ENCODE measurements at regions not wholly inside any gene's neighbourhood (a gene's known extent, or its start where the extent isn't known, plus 50 kb on each side); places are given as distances from the start of the nearest gene placed in this dataset.
A peak's percentile ranks its signal among the peaks of the same experiment; 100 is the strongest.

DNA sequence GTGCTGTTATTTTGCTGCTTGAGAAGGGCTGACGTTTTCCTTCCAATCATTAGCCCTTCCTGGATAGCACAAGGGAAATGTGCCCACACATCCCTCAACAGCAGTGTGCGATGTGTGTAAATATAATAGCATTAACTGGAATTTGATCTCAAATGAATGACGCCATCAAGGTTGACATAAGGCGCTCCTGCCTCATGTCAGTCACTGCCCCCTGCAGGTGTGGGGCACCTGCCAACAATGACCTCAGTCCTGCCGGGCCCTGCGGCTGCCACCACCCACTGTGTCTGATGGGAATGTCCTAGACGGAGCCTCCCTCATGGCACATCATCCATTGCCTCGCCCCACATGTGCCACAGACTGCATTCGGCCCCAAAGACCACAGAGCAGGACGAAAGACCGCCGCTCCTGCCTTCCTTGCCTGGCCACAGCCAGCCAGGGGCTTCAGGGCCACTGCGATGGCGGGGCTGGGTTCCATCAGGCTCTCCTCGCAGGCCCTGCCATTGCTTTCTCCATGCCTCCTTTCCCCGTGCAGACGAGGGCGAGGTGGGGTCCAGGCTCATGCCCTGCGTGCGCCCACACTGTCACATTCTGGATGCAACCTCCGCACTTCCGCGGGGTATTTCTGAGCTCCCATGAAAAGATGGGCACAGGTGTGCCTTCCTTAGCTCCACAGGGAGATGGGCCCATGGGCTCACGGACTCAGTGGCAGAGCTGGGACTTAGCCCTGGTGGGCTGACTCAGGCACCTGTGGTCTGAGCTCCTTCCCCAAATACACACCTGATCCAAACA, 146.7 kb downstream of the SOX1 start:
- no peaks in the 10 kb centered on the region for H3K9me3 ChIP-seq
- H3K4me3 ChIP-seq (ENCODE audit: low read depth, low read length): no peak overlapping the region
- no peaks in the 10 kb centered on the region; the same call in none of the 2 replicates for H3K27me3 ChIP-seq (replicated peaks; ENCODE audit: control insufficient read depth, insufficient read depth, low read length)
- TF ChIP-seq, protein P1, sequence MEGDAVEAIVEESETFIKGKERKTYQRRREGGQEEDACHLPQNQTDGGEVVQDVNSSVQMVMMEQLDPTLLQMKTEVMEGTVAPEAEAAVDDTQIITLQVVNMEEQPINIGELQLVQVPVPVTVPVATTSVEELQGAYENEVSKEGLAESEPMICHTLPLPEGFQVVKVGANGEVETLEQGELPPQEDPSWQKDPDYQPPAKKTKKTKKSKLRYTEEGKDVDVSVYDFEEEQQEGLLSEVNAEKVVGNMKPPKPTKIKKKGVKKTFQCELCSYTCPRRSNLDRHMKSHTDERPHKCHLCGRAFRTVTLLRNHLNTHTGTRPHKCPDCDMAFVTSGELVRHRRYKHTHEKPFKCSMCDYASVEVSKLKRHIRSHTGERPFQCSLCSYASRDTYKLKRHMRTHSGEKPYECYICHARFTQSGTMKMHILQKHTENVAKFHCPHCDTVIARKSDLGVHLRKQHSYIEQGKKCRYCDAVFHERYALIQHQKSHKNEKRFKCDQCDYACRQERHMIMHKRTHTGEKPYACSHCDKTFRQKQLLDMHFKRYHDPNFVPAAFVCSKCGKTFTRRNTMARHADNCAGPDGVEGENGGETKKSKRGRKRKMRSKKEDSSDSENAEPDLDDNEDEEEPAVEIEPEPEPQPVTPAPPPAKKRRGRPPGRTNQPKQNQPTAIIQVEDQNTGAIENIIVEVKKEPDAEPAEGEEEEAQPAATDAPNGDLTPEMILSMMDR (IDR thresholded peaks at IDR 0.05; ENCODE audit: insufficient read depth in 1 of 2, low read depth in 1 of 2, low read length in 1 of 2, severe bottlenecking in 1 of 2, unreplicated experiment in 1 of 2): peak in 1 of 2 experiments; percentile 16
- Mint-ChIP-seq H3K27ac (ENCODE audit: unreplicated experiment) (no peak overlapping the region), H3K27me3 (ENCODE audit: insufficient read depth, unreplicated experiment) (peaks cover 17% of the 10 kb centered on the region), H3K36me3 (ENCODE audit: insufficient read depth, unreplicated experiment) (no peaks in the 10 kb centered on the region), H3K4me1 (ENCODE audit: low read depth, unreplicated experiment) (no peaks in the 10 kb centered on the region), H3K4me3 (ENCODE audit: unreplicated experiment) (no peak overlapping the region), H3K9me3 (ENCODE audit: unreplicated experiment) (no peaks in the 10 kb centered on the region)
- no TSS peak for BruUV-seq (replicated peaks)
- H3K4me1 ChIP-seq: no peaks in the 10 kb centered on the region
- ChIA-PET POLR2A (no interaction called here), CTCF (no interaction called here)
- H3K36me3 ChIP-seq (ENCODE audit: control insufficient read depth, insufficient read depth, low read length): no peaks in the 10 kb centered on the region
- DNase-seq: no peak
- intact Hi-C loops (cut with micrococcal nuclease; ENCODE audit: unreplicated experiment): no loop called here

DNA sequence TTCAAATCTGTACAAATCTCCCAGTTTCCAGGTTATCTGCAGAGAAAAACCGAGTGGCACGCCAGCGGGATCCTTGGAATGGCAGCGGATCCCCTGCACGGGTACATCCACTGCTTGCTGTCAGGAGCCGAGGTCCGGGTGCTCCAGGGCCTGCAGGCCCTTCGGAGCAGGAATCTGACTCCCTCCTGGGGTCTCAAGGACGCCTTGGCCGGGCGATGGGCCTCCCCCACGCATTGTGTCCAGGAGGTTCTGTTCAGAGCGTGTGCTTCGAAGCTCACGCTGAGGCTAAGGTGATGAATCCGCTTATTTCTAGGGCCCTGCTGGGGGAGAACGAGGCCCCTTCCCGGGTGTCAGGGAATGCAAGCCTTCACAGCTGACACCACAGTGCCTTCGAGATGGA, 148.9 kb downstream of the SOX1 start:
- TF ChIP-seq, protein P1 (IDR thresholded peaks at IDR 0.05; ENCODE audit: insufficient read depth in 1 of 2, low read depth in 1 of 2, low read length in 1 of 2, severe bottlenecking in 1 of 2, unreplicated experiment in 1 of 2): no peak
- Histone ChIP-seq H3K27me3 (replicated peaks; ENCODE audit: control insufficient read depth, insufficient read depth, low read length) (no peaks in the 10 kb centered on the region; the same call in none of the 2 replicates), H3K36me3 (ENCODE audit: control insufficient read depth, insufficient read depth, low read length) (no peaks in the 10 kb centered on the region), H3K9me3 (no peaks in the 10 kb centered on the region), H3K4me1 (no peaks in the 10 kb centered on the region), H3K4me3 (ENCODE audit: low read depth, low read length) (no peak overlapping the region)
- no peak overlapping the region for H3K27ac Mint-ChIP-seq (ENCODE audit: unreplicated experiment)
- ChIA-PET CTCF (no interaction called here), POLR2A (no interaction called here)
- no peaks in the 10 kb centered on the region for H3K9me3 Mint-ChIP-seq (ENCODE audit: unreplicated experiment)
- intact Hi-C loops (cut with micrococcal nuclease; ENCODE audit: unreplicated experiment): no loop called here
- DNase-seq: no peak
- no TSS peak for BruUV-seq (replicated peaks)
- H3K27me3 Mint-ChIP-seq (ENCODE audit: insufficient read depth, unreplicated experiment): peaks cover 18% of the 10 kb centered on the region
- H3K36me3 Mint-ChIP-seq (ENCODE audit: insufficient read depth, unreplicated experiment): no peaks in the 10 kb centered on the region
- no peak overlapping the region for H3K4me3 Mint-ChIP-seq (ENCODE audit: unreplicated experiment)
- H3K4me1 Mint-ChIP-seq (ENCODE audit: low read depth, unreplicated experiment): no peaks in the 10 kb centered on the region

DNA sequence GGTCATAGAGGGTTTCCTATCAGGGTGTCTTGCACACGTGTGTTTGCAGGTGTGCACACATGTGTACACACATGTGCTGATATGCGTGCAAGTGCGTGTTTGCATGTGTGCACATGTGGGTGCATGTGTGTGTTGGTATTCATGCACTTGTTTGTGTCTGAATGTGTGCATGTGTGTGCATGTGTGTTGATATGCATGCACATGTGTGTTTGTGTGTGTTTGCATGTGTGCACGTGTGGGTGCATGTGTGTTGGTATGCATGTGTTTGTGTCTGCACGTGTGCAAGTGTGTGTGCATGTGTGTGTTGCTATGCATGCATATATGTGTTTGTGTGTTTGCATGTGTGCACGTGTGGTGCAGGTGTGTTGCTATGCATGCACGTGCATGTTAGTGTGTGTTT, 150.5 kb downstream of the SOX1 start:
- BruUV-seq (replicated peaks): no TSS peak
- Mint-ChIP-seq H3K9me3 (ENCODE audit: unreplicated experiment) (no peaks in the 10 kb centered on the region), H3K27me3 (ENCODE audit: insufficient read depth, unreplicated experiment) (peaks cover 21% of the 10 kb centered on the region), H3K27ac (ENCODE audit: unreplicated experiment) (no peak overlapping the region), H3K4me3 (ENCODE audit: unreplicated experiment) (no peak overlapping the region), H3K4me1 (ENCODE audit: low read depth, unreplicated experiment) (no peaks in the 10 kb centered on the region), H3K36me3 (ENCODE audit: insufficient read depth, unreplicated experiment) (no peaks in the 10 kb centered on the region)
- Histone ChIP-seq H3K4me3 (ENCODE audit: low read depth, low read length) (no peak overlapping the region), H3K9me3 (no peaks in the 10 kb centered on the region), H3K27me3 (replicated peaks; ENCODE audit: control insufficient read depth, insufficient read depth, low read length) (no peaks in the 10 kb centered on the region; the same call in none of the 2 replicates), H3K36me3 (ENCODE audit: control insufficient read depth, insufficient read depth, low read length) (no peaks in the 10 kb centered on the region), H3K4me1 (no peaks in the 10 kb centered on the region)
- TF ChIP-seq, protein P1 (IDR thresholded peaks at IDR 0.05; ENCODE audit: insufficient read depth in 1 of 2, low read depth in 1 of 2, low read length in 1 of 2, severe bottlenecking in 1 of 2, unreplicated experiment in 1 of 2): no peak
- ChIA-PET CTCF (no interaction called here), POLR2A (no interaction called here)
- intact Hi-C loops (cut with micrococcal nuclease; ENCODE audit: unreplicated experiment): no loop called here
- DNase-seq: no peak
